ENCODE measurements at regions not wholly inside any gene's neighbourhood (a gene's known extent, or its start where the extent isn't known, plus 50 kb on each side); places are given as distances from the start of the nearest gene placed in this dataset.

- TF ChIP-seq POLR2A (IDR thresholded peaks at IDR 0.05) (no peak), CTCF (IDR thresholded peaks at IDR 0.05) (no peak), POLR2AphosphoS5 (IDR thresholded peaks at IDR 0.05) (no peak), EP300 (IDR thresholded peaks at IDR 0.05) (no peak)
These were observed 438.6 kb downstream of the ZEB2 start for GRCh38 chr2:144081272-144081671.
